ENCODE measurements at regions not wholly inside any gene's neighbourhood (a gene's known extent, or its start where the extent isn't known, plus 50 kb on each side); places are given as distances from the start of the nearest gene placed in this dataset.

- Histone ChIP-seq H3K27ac (no peak overlapping the region), H3K36me3 (no peaks in the 10 kb centered on the region)
Measured at GRCh38 chr18:49681387-49681786, 119.5 kb downstream of the LIPG start.

GRCh38 chr18:49678440-49678839, 116.6 kb downstream of the LIPG start:
- Histone ChIP-seq H3K9me3 (ENCODE audit: severe bottlenecking) (peaks cover 3% of the 10 kb centered on the region), H3K4me3 (ENCODE audit: low read depth, low read length) (no peak overlapping the region), H3K27ac (no peak overlapping the region), H3K27me3 (ENCODE audit: insufficient read depth, low read depth, severe bottlenecking) (no peaks in the 10 kb centered on the region), H3K36me3 (no peaks in the 10 kb centered on the region)
- no peak for DNase-seq
- no peak for TF ChIP-seq CTCF (IDR thresholded peaks at IDR 0.05; ENCODE audit: low read depth, low read length)

More at GRCh38 chr18:49681387-49681786, 119.5 kb downstream of the LIPG start:
- no peak for TF ChIP-seq CTCF (IDR thresholded peaks at IDR 0.05; ENCODE audit: low read depth, low read length)
- H3K4me3 ChIP-seq (ENCODE audit: low read depth, low read length), result no peak overlapping the region
- no peak for DNase-seq
- peaks cover 3% of the 10 kb centered on the region for H3K9me3 ChIP-seq (ENCODE audit: severe bottlenecking)
- no peaks in the 10 kb centered on the region for H3K27me3 ChIP-seq (ENCODE audit: insufficient read depth, low read depth, severe bottlenecking)

GRCh38 chr18:49677762-49678413, 116.0 kb downstream of the LIPG start:
- no peak overlapping the region for H3K4me3 ChIP-seq (ENCODE audit: low read depth, low read length)
- H3K36me3 ChIP-seq, result no peaks in the 10 kb centered on the region
- peaks cover 3% of the 10 kb centered on the region for H3K9me3 ChIP-seq (ENCODE audit: severe bottlenecking)
- peak; percentile 43 for DNase-seq
- no peak for TF ChIP-seq CTCF (IDR thresholded peaks at IDR 0.05; ENCODE audit: low read depth, low read length)
- H3K27me3 ChIP-seq (ENCODE audit: insufficient read depth, low read depth, severe bottlenecking), result no peaks in the 10 kb centered on the region
- no peak overlapping the region for H3K27ac ChIP-seq

GRCh38 chr18:49677081-49677480, 115.2 kb downstream of the LIPG start:
- DNase-seq, result no peak
- H3K27ac ChIP-seq, result no peak overlapping the region
- TF ChIP-seq CTCF (IDR thresholded peaks at IDR 0.05; ENCODE audit: low read depth, low read length), result no peak
- peaks cover 2% of the 10 kb centered on the region for H3K9me3 ChIP-seq (ENCODE audit: severe bottlenecking)
- no peaks in the 10 kb centered on the region for H3K36me3 ChIP-seq
- H3K27me3 ChIP-seq (ENCODE audit: insufficient read depth, low read depth, severe bottlenecking), result no peaks in the 10 kb centered on the region
- no peak overlapping the region for H3K4me3 ChIP-seq (ENCODE audit: low read depth, low read length)

- no peak for DNase-seq
- TF ChIP-seq CTCF (IDR thresholded peaks at IDR 0.05; ENCODE audit: low read depth, low read length), result no peak
- Histone ChIP-seq H3K36me3 (no peaks in the 10 kb centered on the region), H3K27ac (no peak overlapping the region), H3K4me3 (ENCODE audit: low read depth, low read length) (no peak overlapping the region), H3K9me3 (ENCODE audit: severe bottlenecking) (peaks cover 10% of the 10 kb centered on the region), H3K27me3 (ENCODE audit: insufficient read depth, low read depth, severe bottlenecking) (no peaks in the 10 kb centered on the region)
Measured at GRCh38 chr18:49673281-49673680, 111.4 kb downstream of the LIPG start.

- H3K9me3 ChIP-seq (ENCODE audit: severe bottlenecking), result peaks cover 10% of the 10 kb centered on the region
- H3K36me3 ChIP-seq, result no peaks in the 10 kb centered on the region
- no peak for TF ChIP-seq CTCF (IDR thresholded peaks at IDR 0.05; ENCODE audit: low read depth, low read length)
- no peaks in the 10 kb centered on the region for H3K27me3 ChIP-seq (ENCODE audit: insufficient read depth, low read depth, severe bottlenecking)
- no peak overlapping the region for H3K4me3 ChIP-seq (ENCODE audit: low read depth, low read length)
- no peak overlapping the region for H3K27ac ChIP-seq
- no peak for DNase-seq
Measured at GRCh38 chr18:49672853-49673252, 111.0 kb downstream of the LIPG start.

Data from WERI-Rb-1 (cell line).